ENCODE measurements at regions not wholly inside any gene's neighbourhood (a gene's known extent, or its start where the extent isn't known, plus 50 kb on each side); places are given as distances from the start of the nearest gene placed in this dataset.
"Not testable (repeated sequence)": the region's sequence is repeated elsewhere in the genome, so short reads cannot be mapped to it uniquely, and the experiment has no call there.

DNA sequence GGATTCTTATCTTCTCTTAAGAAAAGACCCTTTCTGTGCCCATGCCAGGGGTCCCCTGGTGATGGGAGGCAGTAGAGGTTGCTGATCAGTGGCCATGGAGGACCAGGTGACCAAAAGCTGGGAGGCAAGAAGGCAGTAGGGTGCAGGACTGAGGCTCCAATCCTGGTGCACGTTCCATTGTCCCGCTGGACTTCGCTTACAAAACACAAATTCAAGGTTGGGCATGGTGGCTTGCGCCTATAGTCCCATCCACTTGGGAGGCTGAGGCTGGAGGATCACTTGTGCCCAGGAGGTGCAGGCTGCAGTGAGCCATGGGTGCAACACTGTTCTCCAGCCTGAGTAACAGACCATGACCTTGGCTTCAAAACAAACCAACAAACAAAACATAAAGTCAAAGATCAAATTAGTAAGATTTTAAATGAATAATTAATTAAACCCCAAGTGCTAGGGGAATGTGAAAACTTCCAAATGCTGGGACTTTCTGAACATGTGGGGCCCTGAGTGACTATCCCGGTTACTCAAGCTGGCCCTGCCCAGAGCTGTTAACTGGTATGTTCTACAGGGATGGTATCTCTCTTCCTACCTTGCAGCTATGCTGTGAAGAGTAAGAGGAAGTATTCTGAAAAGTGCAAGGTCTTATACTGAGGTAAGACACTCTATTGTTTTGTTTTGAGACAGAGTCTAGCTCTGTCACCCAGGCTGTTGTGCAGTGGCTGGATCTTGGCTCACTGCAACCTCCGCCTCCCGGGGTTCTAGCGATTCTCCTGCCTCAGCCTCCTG lies 97.6 kb downstream of the LYZL2 start:
- no peak for DNase-seq

DNA sequence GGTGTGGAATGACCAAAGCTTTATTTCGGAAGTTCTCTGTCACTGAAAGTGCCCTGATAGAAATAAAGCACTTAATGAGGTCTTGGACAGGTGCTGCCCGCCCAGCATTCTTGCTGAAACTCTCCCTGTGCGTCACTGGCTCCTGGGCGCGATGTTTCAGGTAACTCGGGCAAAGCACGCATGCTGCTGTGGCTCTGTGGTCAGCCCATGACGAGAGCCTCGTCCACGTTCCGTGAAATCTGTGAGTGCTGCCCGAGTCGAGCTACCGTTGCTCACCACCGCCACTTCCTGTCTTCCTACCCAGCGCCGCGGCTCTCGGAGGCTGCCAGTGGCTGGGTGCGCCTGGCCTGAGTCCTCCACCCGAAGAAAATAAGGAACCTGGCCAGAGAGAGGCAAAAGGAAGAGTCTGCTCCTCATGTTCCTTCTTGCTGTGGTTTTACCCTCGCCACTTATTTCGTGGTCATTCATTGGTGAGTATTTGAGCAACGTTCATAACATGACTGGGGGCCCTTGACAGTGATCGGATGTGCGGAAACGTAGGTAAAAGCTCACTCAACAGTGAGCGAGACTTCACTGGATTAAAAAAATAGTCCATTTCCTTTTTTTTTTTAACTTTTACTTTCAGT lies 95.5 kb downstream of the MAP3K8 start:
- peak; percentile 80 to 85 for DNase-seq

DNA sequence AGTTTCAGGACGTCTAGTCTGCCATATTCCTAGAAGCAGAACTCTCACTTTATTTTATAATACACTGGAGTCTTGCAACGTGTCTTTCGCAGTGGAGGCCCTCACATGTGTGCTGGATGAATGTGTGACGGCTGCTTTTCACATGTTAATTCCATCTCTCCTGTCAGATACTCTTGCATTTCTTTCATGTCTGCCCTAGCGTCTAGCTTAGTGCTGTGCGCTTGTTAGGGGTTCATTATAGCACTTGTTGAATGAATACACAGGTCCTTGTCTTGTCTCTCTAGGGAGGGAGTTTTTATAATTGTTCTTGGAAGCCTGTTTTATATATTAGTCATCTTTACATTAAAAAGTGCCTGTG lies 94.4 kb downstream of the MAP3K8 start:
- DNase-seq: no peak

DNA sequence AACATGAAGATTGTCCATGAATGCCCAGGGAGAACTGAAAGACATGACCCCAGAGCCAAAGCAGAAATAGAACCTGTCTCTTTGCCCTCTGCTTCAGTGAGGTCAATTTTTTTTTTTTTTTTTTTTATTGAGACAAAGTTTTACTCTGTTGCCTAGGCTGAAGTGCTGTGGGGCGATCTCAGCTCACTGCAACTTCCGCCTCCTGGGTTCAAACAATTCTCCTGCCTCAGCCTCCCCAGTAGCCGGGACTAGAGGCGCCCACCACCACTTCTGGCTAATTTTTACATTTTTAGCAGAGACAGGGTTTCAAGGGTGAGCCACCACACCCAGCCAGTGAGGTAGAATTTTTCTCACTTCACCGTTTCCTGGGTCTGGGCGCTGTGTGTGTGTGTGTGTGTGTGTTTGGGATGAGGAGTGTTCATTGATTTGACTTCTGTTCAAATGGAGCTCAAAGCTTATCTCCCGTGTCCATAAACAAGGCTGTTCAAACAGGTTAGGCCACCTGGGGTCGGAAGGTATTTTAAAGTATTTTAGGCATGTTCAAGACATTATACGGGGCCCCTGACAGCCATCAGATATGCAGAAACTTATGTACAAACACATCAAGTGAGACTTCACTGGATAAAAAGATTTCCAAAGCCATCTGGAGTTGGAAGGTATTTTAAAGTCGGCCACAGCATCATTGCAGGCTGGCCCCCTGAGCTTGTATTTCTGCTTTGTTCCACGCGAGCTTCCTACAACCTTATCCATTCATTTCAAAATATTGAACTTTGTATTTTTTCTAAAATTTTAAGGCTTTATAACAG lies 93.8 kb downstream of the MAP3K8 start:
- DNase-seq: no peak

DNA sequence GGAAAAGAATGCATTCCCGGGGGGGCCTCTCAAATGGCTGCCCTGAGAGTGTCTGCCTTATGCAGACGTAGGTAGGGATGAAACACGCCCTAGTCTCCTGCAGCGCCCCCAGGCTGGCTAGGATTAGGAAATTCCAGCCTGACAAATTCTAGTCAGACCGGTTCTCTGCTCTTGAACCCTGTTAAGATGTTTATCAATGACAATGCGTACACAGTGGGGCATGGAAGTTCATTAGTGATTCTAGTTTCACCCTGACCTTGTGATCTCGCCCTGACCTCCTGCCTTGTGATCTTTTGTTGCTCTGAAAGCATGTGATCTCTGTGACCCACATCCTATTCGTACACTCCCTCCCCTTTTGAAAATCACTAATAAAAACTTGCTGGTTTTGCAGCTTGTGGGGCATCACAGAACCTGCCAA lies 88.7 kb downstream of the MAP3K8 start:
- DNase-seq: not testable (repeated sequence)

DNA sequence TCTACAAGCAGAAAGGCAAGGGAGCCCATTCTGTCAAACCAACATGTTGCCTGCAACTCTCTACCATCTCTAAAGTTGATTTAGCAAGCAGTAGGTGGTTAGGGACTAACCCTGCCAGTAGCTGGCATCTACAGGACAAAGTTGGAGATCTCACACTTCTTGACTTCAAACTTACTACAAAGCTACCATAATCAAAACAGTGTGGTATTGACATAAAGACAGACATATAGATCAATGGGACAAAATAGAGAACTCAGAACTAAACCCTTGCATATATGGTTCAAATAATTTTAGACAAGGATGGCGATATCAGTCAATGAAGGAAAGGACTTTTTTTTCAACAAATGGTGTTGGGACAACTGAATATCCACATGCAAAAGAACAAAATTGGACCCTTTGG lies 84.9 kb downstream of the MAP3K8 start:
- no peak for DNase-seq
